ENCODE measurements at regions not wholly inside any gene's neighbourhood (a gene's known extent, or its start where the extent isn't known, plus 50 kb on each side); places are given as distances from the start of the nearest gene placed in this dataset.
"Not testable (repeated sequence)": the region's sequence is repeated elsewhere in the genome, so short reads cannot be mapped to it uniquely, and the experiment has no call there.

DNA sequence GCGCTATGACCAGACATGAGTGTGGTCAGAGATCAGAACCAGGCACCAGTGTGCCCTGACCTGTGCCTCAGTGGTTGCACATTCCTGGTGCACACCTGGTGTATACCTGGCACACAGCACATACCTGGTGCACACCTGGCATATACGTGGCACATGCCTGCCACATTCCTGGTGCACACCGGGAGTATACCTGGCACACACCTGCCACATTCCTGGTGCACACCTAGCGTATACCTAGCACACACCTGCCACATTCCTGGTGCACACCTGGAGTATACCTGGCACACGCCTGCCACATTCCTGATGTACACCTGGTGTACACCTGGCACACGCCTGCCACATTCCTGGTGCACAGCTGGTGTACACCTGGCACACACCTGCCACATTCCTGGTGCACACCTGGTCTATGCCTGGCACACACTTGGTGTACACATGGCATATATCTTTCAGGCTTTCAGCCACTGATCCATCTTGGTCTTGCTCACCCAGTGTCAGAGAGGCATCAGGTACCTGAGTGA is 61.3 kb upstream of the ADGRL1 start:
- 91% methylated on average over 6 of the region's 6 CpGs for WGBS (ENCODE audit: insufficient coverage)
- no peak for DNase-seq (ENCODE audit: low read depth in 4 of 6, low spot score in 6 of 6)
- Histone ChIP-seq H3K9me3 (ENCODE audit: control insufficient read depth, insufficient read depth, low read length) (no peaks in the 10 kb centered on the region), H3K4me1 (ENCODE audit: control insufficient read depth, insufficient read depth, low read length) (peaks cover 10% of the 10 kb centered on the region), H3K27me3 (ENCODE audit: control insufficient read depth, insufficient read depth, low read length) (peaks cover 15% of the 10 kb centered on the region), H3K4me3 (ENCODE audit: low read depth, low read length) (no peak overlapping the region), H3K27ac (ENCODE audit: low read depth, low read length) (no peak overlapping the region), H3K36me3 (ENCODE audit: control insufficient read depth, insufficient read depth, low read length) (no peaks in the 10 kb centered on the region)

DNA sequence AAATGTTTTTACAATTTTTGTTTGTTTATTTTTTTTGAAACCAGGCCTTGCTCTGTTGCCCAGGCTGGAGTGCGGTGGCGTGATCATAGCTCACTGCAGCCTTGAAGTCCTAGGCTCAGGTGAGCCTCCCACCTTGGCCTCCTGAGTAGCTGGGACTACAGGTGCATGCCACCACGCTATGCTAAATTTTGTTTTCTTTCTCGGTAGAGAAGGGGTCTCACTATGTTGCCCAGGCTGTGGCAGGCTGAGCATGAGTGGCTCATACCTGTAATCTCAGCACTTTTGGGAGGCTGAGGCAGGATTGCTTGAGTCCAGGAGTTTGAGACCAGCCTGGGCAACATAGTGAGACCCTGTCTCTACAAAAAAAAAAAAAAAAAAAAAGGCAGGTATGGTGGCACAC is 60.2 kb upstream of the ADGRL1 start:
- not testable (repeated sequence) for H3K4me3 ChIP-seq (ENCODE audit: low read depth, low read length)
- 93% methylated on average over 4 of the region's 4 CpGs for WGBS (ENCODE audit: insufficient coverage)

DNA sequence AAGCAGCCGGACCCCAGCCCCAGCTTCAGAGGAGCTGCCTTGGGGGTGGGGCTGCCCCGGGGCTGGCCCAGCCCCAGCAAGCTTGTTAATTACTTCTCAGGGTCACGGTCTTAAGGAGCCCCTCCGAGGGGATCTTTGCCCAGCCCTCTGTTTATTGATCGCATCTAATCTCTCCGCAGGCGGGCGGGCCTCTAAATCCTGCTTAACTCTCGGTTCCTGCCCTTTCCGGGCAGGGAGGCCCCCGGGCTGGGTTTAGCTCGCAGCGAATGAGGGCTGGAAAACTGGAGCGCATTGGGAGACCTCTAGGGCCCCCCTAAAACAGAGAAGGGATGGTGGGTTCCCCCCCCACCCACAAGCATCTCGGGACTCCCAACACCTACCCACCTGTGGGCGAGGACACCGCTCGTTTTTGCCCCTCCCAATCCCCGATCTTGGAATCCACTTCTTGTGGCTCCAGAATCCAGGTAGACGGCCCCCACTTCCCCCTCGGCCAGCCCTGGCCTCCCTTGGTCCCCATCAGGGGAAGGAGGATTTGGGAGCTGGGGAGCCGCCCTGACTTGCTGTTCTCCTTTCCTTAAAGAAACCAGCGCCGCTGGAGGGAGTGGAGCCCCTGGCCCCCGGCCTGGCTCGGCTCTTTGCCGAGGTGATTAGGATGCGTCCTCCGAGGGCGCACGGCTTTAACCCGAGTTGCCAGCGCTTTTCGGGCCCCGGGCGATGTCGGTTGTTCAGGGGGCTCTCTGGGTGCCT is 59.5 kb upstream of the ADGRL1 start:
- 7% methylated on average over 29 of the region's 37 CpGs for WGBS (ENCODE audit: insufficient coverage)
- no peaks in the 10 kb centered on the region for H3K36me3 ChIP-seq (ENCODE audit: control insufficient read depth, insufficient read depth, low read length)
- H3K27ac ChIP-seq (ENCODE audit: low read depth, low read length): no peak overlapping the region
- peak overlapping the region; percentile 39 for H3K4me3 ChIP-seq (ENCODE audit: low read depth, low read length)
- peaks cover 15% of the 10 kb centered on the region for H3K27me3 ChIP-seq (ENCODE audit: control insufficient read depth, insufficient read depth, low read length)
- no peaks in the 10 kb centered on the region for H3K9me3 ChIP-seq (ENCODE audit: control insufficient read depth, insufficient read depth, low read length)
- H3K4me1 ChIP-seq (ENCODE audit: control insufficient read depth, insufficient read depth, low read length): peaks cover 10% of the 10 kb centered on the region
- DNase-seq (ENCODE audit: low read depth in 4 of 6, low spot score in 6 of 6): peak in 1 of 6 donors; percentile 24

More for the DNA sequence above, 60.2 kb upstream of the ADGRL1 start:
- DNase-seq (ENCODE audit: low read depth in 4 of 6, low spot score in 6 of 6); H3K27ac ChIP-seq (ENCODE audit: low read depth, low read length); H3K36me3 ChIP-seq (ENCODE audit: control insufficient read depth, insufficient read depth, low read length); H3K9me3 ChIP-seq (ENCODE audit: control insufficient read depth, insufficient read depth, low read length): not testable (repeated sequence)
- Histone ChIP-seq H3K27me3 (ENCODE audit: control insufficient read depth, insufficient read depth, low read length) (peaks cover 15% of the 10 kb centered on the region), H3K4me1 (ENCODE audit: control insufficient read depth, insufficient read depth, low read length) (peaks cover 10% of the 10 kb centered on the region)

DNA sequence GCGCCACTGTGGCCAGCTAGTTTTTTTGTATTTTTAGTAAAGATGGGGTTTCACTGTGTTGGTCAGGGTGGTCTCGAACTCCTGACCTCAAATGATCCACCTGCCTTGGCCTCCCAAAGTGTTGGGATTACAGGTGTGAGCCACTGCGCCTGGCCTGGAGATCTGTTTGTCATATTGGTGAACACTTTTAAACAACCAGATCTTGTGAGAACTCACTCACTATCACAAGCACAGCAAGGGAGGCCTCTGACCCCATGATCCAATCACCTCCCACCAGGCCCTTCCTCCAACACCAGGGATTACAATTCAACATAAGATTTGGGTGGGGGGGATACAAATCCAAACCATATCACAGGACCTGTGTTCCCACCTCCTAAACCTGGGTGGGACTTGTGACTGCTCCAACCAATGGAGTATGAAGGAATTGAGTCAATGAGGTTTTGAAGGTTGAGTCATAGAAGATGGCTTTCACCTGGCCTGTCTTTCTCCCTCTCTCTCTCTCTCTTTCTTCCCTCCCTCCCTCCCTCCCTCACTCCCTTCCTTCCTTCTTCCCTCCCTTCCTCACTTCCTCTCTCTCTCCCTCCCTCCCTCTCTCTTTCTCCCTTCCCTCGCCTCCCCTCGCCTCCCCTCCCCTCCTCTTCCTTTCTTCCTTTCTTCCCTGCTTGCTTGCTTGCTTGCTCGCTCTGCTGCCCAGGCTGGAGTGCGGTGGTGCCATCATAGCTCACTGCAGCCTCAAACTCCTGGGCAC is 50.1 kb upstream of the ADGRL1 start:
- H3K36me3 ChIP-seq (ENCODE audit: control insufficient read depth, insufficient read depth, low read length); H3K4me3 ChIP-seq (ENCODE audit: low read depth, low read length); H3K27ac ChIP-seq (ENCODE audit: low read depth, low read length); H3K27me3 ChIP-seq (ENCODE audit: control insufficient read depth, insufficient read depth, low read length); H3K9me3 ChIP-seq (ENCODE audit: control insufficient read depth, insufficient read depth, low read length); H3K4me1 ChIP-seq (ENCODE audit: control insufficient read depth, insufficient read depth, low read length); DNase-seq (ENCODE audit: low read depth in 4 of 6, low spot score in 6 of 6): not testable (repeated sequence)
- WGBS (ENCODE audit: insufficient coverage): 66% methylated on average over 3 of the region's 7 CpGs

Measured in spinal cord (tissue), 9 donors.